MM.1S (cell line): ENCODE measurements at regions not wholly inside any gene's neighbourhood (a gene's known extent, or its start where the extent isn't known, plus 50 kb on each side); places are given as distances from the start of the nearest gene placed in this dataset.

Experiments
- DNase-seq: peaks from one replicate; pipeline ENCODE4 v3.0.0-alpha.2; 2015
- H2AFZ ChIP-seq: fragments of 300-600 bp; sonication (generic); 2 replicates; pipeline ENCODE4 v1.6.0; 2016; ENCODE audit warnings: antibody characterized with exemption, low read length
- H3F3A ChIP-seq: fragments of 300-600 bp; sonication (generic); 2 replicates; pipeline ENCODE4 v1.6.1; 2016; ENCODE audit warnings: mild to moderate bottlenecking, antibody characterized with exemption, low read length, moderate library complexity, mixed read lengths; ENCODE audit not compliant: insufficient read depth
- H3K27ac ChIP-seq: fragments of 300-600 bp; sonication (generic); 2 replicates; pipeline ENCODE4 v1.5.1; 2016; ENCODE audit warnings: mild to moderate bottlenecking, low read length
- H3K27me3 ChIP-seq: fragments of 300-600 bp; sonication (generic); replicated peaks from 2 replicates; pipeline ENCODE4 v1.6.0; 2016; ENCODE audit warnings: low read length; ENCODE audit not compliant: insufficient read depth
- H3K36me3 ChIP-seq: fragments of 300-600 bp; sonication (generic); replicated peaks from 2 replicates; pipeline ENCODE4 v1.6.1; 2016; ENCODE audit warnings: mild to moderate bottlenecking, low read length, mixed read lengths; ENCODE audit not compliant: insufficient read depth
- H3K4me1 ChIP-seq: fragments of 300-600 bp; sonication (generic); 2 replicates; pipeline ENCODE4 v1.6.1; 2016; ENCODE audit warnings: low read length, mixed read lengths
- H3K4me2 ChIP-seq: fragments of 300-600 bp; sonication (generic); 2 replicates; pipeline ENCODE4 v1.6.0; 2016; ENCODE audit warnings: low read depth, low read length
- H3K4me3 ChIP-seq: fragments of 300-600 bp; sonication (generic); 2 replicates; pipeline ENCODE4 v1.5.1; 2016; ENCODE audit warnings: low read length, mixed read lengths
- H3K79me2 ChIP-seq: fragments of 300-600 bp; sonication (generic); 2 replicates; pipeline ENCODE4 v1.6.1; 2016; ENCODE audit warnings: mixed run types, low read length, mixed read lengths
- H3K9ac ChIP-seq: fragments of 300-600 bp; sonication (generic); 2 replicates; pipeline ENCODE4 v1.6.1; 2016; ENCODE audit warnings: low read length, mixed read lengths
- H3K9me2 ChIP-seq: fragments of 300-600 bp; sonication (generic); replicated peaks from 2 replicates; pipeline ENCODE4 v1.6.1; 2016; ENCODE audit warnings: mild to moderate bottlenecking, low read length, mixed read lengths; ENCODE audit not compliant: insufficient read depth
- H3K9me3 ChIP-seq: fragments of 300-600 bp; sonication (generic); replicated peaks from 2 replicates; pipeline ENCODE4 v1.6.1; 2016; ENCODE audit warnings: mild to moderate bottlenecking, low read length, mixed read lengths; ENCODE audit not compliant: insufficient read depth
- H4K20me1 ChIP-seq: fragments of 300-600 bp; sonication (generic); 2 replicates; pipeline ENCODE4 v1.6.1; 2016; ENCODE audit warnings: mild to moderate bottlenecking, low read length, moderate library complexity, mixed read lengths; ENCODE audit not compliant: insufficient read depth
- CTCF ChIP-seq: fragments of 300-600 bp; sonication (generic); IDR thresholded peaks from 2 replicates; pipeline ENCODE4 v1.5.1; 2016; ENCODE audit warnings: antibody characterized with exemption, low read length, mixed read lengths
- EZH2 ChIP-seq: fragments of 300-600 bp; sonication (generic); optimal IDR thresholded peaks from 2 replicates; pipeline ENCODE3; 2017; ENCODE audit warnings: low read depth, mild to moderate bottlenecking, antibody characterized with exemption, low read length, mixed read lengths
- EZH2phosphoT487 ChIP-seq: fragments of 300-600 bp; sonication (generic); IDR thresholded peaks from 2 replicates; pipeline ENCODE4 v1.6.1; 2018; ENCODE audit warnings: antibody characterized with exemption, low read length

- no peaks in the 10 kb centered on the region for H4K20me1 ChIP-seq
- no peak for DNase-seq
- no peak overlapping the region for H2AFZ ChIP-seq
- H3K9me2 ChIP-seq, result no peaks in the 10 kb centered on the region
- H3K36me3 ChIP-seq, result no peaks in the 10 kb centered on the region
- H3K4me1 ChIP-seq, result no peaks in the 10 kb centered on the region
- no peak overlapping the region for H3K9ac ChIP-seq
- H3K4me2 ChIP-seq, result no peak overlapping the region
- H3K4me3 ChIP-seq, result no peak overlapping the region
- no peaks in the 10 kb centered on the region for H3F3A ChIP-seq
- H3K27me3 ChIP-seq, result no peaks in the 10 kb centered on the region
- H3K79me2 ChIP-seq, result no peaks in the 10 kb centered on the region
- H3K9me3 ChIP-seq, result no peaks in the 10 kb centered on the region
- H3K27ac ChIP-seq, result no peak overlapping the region
- no peak for TF ChIP-seq CTCF
- TF ChIP-seq EZH2phosphoT487, result no peak
- TF ChIP-seq EZH2, result no peak
Measured at GRCh38 chr13:31853643-31854326, 114.5 kb downstream of the RXFP2 start.

GRCh38 chr13:31859571-31859970 is 120.2 kb downstream of the RXFP2 start:
- H2AFZ ChIP-seq, result no peak overlapping the region
- no peaks in the 10 kb centered on the region for H3K36me3 ChIP-seq
- H3K4me3 ChIP-seq, result no peak overlapping the region
- no peaks in the 10 kb centered on the region for H3K9me3 ChIP-seq
- DNase-seq, result no peak
- no peak overlapping the region for H3K9ac ChIP-seq
- no peaks in the 10 kb centered on the region for H3K9me2 ChIP-seq
- no peaks in the 10 kb centered on the region for H3K79me2 ChIP-seq
- H3K27ac ChIP-seq, result no peak overlapping the region
- H3K4me1 ChIP-seq, result no peaks in the 10 kb centered on the region
- no peak for TF ChIP-seq EZH2
- no peaks in the 10 kb centered on the region for H4K20me1 ChIP-seq
- no peaks in the 10 kb centered on the region for H3F3A ChIP-seq
- H3K27me3 ChIP-seq, result no peaks in the 10 kb centered on the region
- no peak overlapping the region for H3K4me2 ChIP-seq

- Histone ChIP-seq H3K4me2 (no peak overlapping the region), H3K4me3 (no peak overlapping the region), H3K9me2 (no peaks in the 10 kb centered on the region), H3K79me2 (no peaks in the 10 kb centered on the region), H3K9me3 (no peaks in the 10 kb centered on the region), H3K36me3 (no peaks in the 10 kb centered on the region), H2AFZ (no peak overlapping the region), H3K4me1 (no peaks in the 10 kb centered on the region), H3K9ac (no peak overlapping the region), H4K20me1 (no peaks in the 10 kb centered on the region), H3F3A (no peaks in the 10 kb centered on the region), H3K27ac (no peak overlapping the region), H3K27me3 (no peaks in the 10 kb centered on the region)
- no peak for DNase-seq
- TF ChIP-seq EZH2phosphoT487 (no peak), EZH2 (no peak)
Measured at GRCh38 chr13:31860002-31860401, 120.7 kb downstream of the RXFP2 start.

- no peaks in the 10 kb centered on the region for H3K79me2 ChIP-seq
- H3K9me2 ChIP-seq, result no peaks in the 10 kb centered on the region
- H3K9me3 ChIP-seq, result no peaks in the 10 kb centered on the region
- peak overlapping the region; percentile 21; the same call in 1 of the 2 replicates for H3K4me2 ChIP-seq
- H3K4me1 ChIP-seq, result no peaks in the 10 kb centered on the region
- no peaks in the 10 kb centered on the region for H4K20me1 ChIP-seq
- peak; percentile 40 for DNase-seq
- peak overlapping the region; percentile 35; the same call in 1 of the 2 replicates for H3K27ac ChIP-seq
- no peak overlapping the region for H3K4me3 ChIP-seq
- no peak overlapping the region for H3K9ac ChIP-seq
- H2AFZ ChIP-seq, result no peak overlapping the region
- no peak for TF ChIP-seq EZH2
- no peak for TF ChIP-seq EZH2phosphoT487
- TF ChIP-seq CTCF, result no peak
- no peaks in the 10 kb centered on the region for H3K36me3 ChIP-seq
- H3K27me3 ChIP-seq, result no peaks in the 10 kb centered on the region
- H3F3A ChIP-seq, result no peaks in the 10 kb centered on the region
Measured at GRCh38 chr13:31862828-31863227, 123.5 kb downstream of the RXFP2 start.
